ENCODE measurements at regions not wholly inside any gene's neighbourhood (a gene's known extent, or its start where the extent isn't known, plus 50 kb on each side); places are given as distances from the start of the nearest gene placed in this dataset.

DNA sequence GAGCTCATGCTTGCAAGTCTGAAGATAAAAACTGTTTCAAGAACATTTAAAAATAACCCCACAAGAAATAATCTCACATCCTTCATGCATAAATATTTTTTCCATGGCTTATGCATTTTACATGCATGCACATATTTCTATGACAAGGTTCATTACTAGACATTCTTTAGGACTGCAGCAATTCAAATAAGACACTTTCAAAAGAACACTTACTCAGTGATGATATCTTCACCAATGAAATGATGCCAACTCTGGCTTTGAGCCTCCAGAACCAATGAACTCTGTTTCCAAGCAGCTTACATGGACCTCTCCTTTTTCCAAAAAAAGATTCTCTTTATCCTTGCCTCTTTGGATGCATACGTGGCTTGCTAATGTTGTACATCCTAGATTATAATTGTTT lies 279.9 kb downstream of the ADAM29 start:
- Histone ChIP-seq H3K27me3 (ENCODE audit: control insufficient read depth in 1 of 2, insufficient read depth in 2 of 2, low read length in 2 of 2) (no peaks in the 10 kb centered on the region), H3K36me3 (ENCODE audit: control insufficient read depth in 2 of 2, insufficient read depth in 2 of 2, low read length in 2 of 2) (no peaks in the 10 kb centered on the region), H3K4me1 (ENCODE audit: control insufficient read depth, insufficient read depth, low read length) (no peaks in the 10 kb centered on the region), H3K9me3 (ENCODE audit: control insufficient read depth in 2 of 2, low read length in 2 of 2) (no peaks in the 10 kb centered on the region), H3K9ac (ENCODE audit: low read length in 2 of 2) (no peak overlapping the region), H3K27ac (ENCODE audit: low read length) (no peak overlapping the region), H3K4me3 (ENCODE audit: low read length in 2 of 2) (no peak overlapping the region)

DNA sequence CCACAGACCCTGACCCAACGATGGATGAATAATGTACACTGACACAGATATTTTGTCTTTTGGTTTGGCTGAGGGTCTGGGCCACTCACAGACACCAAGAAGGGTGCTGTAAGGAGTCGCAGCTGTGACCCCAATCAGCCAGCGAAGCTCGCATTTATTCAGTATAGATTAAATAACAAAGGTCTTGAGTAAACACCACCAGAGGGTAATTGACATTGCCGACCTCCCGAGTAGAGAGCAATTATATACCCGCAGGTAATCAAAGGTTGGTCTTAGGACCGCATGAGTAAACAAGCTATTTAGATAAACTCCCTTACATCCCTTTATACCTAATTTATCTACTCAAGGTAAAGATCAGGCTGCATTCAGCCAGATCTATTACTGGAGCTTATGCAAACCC lies 297.1 kb downstream of the ADAM29 start:
- H3K4me1 ChIP-seq (ENCODE audit: control insufficient read depth, insufficient read depth, low read length) = no peaks in the 10 kb centered on the region
- H3K36me3 ChIP-seq (ENCODE audit: control insufficient read depth in 2 of 2, insufficient read depth in 2 of 2, low read length in 2 of 2) = no peaks in the 10 kb centered on the region
- H3K27me3 ChIP-seq (ENCODE audit: control insufficient read depth in 1 of 2, insufficient read depth in 2 of 2, low read length in 2 of 2) = no peaks in the 10 kb centered on the region
- peaks cover 7 to 8% of the 10 kb centered on the region in 2 donors for H3K9me3 ChIP-seq (ENCODE audit: control insufficient read depth in 2 of 2, low read length in 2 of 2)
- H3K4me3 ChIP-seq (ENCODE audit: low read length in 2 of 2) = no peak overlapping the region
- H3K27ac ChIP-seq (ENCODE audit: low read length) = no peak overlapping the region
- H3K9ac ChIP-seq (ENCODE audit: low read length in 2 of 2) = no peak overlapping the region

DNA sequence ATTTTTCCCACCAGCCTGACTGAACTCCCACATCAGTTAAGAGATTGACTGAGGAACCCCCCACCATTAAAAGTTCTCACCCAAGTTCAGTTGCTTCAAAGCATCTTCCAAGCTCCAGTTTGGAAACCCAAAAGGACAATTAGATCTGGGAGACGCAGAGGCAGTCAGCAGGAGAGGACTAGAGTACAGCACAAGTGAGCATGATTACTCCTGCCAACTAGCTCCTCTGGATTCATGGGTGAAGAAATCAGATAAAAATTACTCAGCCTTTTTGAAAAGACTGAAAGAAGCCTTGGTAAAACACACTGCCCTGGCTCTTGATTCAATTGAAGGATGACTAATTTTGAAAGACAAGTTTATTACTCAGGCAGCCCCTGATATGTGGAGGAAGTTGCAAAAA lies 297.5 kb downstream of the ADAM29 start:
- H3K27ac ChIP-seq (ENCODE audit: low read length) = no peak overlapping the region
- H3K9me3 ChIP-seq (ENCODE audit: control insufficient read depth in 2 of 2, low read length in 2 of 2) = peaks cover 7 to 8% of the 10 kb centered on the region in 2 donors
- no peaks in the 10 kb centered on the region for H3K4me1 ChIP-seq (ENCODE audit: control insufficient read depth, insufficient read depth, low read length)
- H3K27me3 ChIP-seq (ENCODE audit: control insufficient read depth in 1 of 2, insufficient read depth in 2 of 2, low read length in 2 of 2) = no peaks in the 10 kb centered on the region
- H3K9ac ChIP-seq (ENCODE audit: low read length in 2 of 2) = no peak overlapping the region
- H3K36me3 ChIP-seq (ENCODE audit: control insufficient read depth in 2 of 2, insufficient read depth in 2 of 2, low read length in 2 of 2) = no peaks in the 10 kb centered on the region
- H3K4me3 ChIP-seq (ENCODE audit: low read length in 2 of 2) = no peak overlapping the region

DNA sequence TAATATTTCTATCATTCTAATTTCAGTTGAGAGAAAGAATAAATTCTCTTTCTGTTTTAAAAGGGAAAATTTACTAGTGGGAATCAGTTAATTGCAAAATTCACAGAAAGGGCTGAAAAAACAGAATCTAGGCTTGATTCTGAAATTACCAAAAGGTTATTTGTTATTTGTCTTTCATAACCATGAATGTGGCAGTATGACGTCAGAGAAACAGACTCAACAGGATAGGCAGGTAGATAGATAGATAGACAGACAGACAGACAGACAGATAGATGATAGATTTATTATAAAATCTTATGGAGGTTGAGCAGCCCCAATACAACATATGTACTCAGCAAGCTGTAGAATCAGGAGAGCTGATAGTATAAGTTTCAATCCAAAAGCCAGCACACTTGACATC lies 311.0 kb downstream of the ADAM29 start:
- H3K4me1 ChIP-seq (ENCODE audit: control insufficient read depth, insufficient read depth, low read length) = no peaks in the 10 kb centered on the region
- H3K36me3 ChIP-seq (ENCODE audit: control insufficient read depth in 2 of 2, insufficient read depth in 2 of 2, low read length in 2 of 2) = no peaks in the 10 kb centered on the region
- no peak overlapping the region for H3K9ac ChIP-seq (ENCODE audit: low read length in 2 of 2)
- no peak overlapping the region for H3K4me3 ChIP-seq (ENCODE audit: low read length in 2 of 2)
- no peak overlapping the region for H3K27ac ChIP-seq (ENCODE audit: low read length)
- no peaks in the 10 kb centered on the region for H3K9me3 ChIP-seq (ENCODE audit: control insufficient read depth in 2 of 2, low read length in 2 of 2)
- no peaks in the 10 kb centered on the region for H3K27me3 ChIP-seq (ENCODE audit: control insufficient read depth in 1 of 2, insufficient read depth in 2 of 2, low read length in 2 of 2)

DNA sequence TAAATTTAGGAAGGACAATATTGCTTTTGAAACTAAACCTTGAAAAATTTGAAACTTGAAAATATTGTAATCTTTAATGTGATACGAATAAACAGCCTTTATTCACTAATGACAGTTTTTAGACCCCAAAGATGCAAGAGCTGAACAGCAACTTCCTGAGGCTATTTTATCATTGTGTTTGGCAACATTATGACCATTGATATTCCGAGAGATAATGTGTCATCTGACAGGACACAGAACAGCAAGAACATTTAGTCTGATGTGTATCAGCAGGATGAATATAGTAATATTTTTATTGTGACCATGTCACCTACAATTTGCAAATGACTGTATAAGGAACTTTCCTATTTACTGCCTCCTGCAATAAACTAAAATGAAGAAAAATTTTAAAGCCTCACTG lies 316.0 kb downstream of the ADAM29 start:
- no peak overlapping the region for H3K9ac ChIP-seq (ENCODE audit: low read length in 2 of 2)
- no peak overlapping the region for H3K27ac ChIP-seq (ENCODE audit: low read length)
- H3K27me3 ChIP-seq (ENCODE audit: control insufficient read depth in 1 of 2, insufficient read depth in 2 of 2, low read length in 2 of 2) = no peaks in the 10 kb centered on the region
- no peaks in the 10 kb centered on the region for H3K9me3 ChIP-seq (ENCODE audit: control insufficient read depth in 2 of 2, low read length in 2 of 2)
- H3K36me3 ChIP-seq (ENCODE audit: control insufficient read depth in 2 of 2, insufficient read depth in 2 of 2, low read length in 2 of 2) = no peaks in the 10 kb centered on the region
- H3K4me1 ChIP-seq (ENCODE audit: control insufficient read depth, insufficient read depth, low read length) = no peaks in the 10 kb centered on the region
- no peak overlapping the region for H3K4me3 ChIP-seq (ENCODE audit: low read length in 2 of 2)

DNA sequence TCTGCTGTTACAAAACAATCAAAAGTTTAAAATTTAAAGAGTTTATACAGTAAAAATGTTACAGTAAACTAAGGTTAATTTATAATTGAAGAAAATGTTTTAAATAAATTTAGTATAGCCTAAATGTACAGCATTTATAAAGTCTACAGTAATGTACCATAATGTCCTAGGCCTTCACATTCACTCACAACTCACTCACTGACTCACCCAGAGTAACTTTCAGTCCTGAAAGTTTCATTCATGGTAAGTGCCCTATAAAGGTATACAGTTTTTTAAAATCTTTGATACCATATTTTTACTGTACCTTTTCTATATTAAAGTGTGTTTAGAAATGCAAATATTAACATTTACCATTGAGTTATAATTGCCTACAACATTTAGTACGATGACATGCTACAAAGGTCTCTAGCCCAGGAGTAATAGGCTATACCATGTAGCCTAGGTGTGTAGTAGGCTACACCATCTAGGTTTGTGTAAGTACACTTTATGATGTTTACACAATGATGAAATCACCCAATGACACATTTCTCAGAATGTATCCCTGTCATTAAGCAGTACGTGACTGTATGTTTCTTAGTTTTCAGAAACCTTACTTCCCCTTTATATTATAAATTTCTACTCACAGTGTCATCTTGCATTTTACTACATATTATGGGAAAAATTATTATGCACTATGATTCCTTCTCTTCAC lies 320.8 kb downstream of the ADAM29 start:
- H3K4me1 ChIP-seq (ENCODE audit: control insufficient read depth, insufficient read depth, low read length) = no peaks in the 10 kb centered on the region
- H3K36me3 ChIP-seq (ENCODE audit: control insufficient read depth in 2 of 2, insufficient read depth in 2 of 2, low read length in 2 of 2) = no peaks in the 10 kb centered on the region
- no peaks in the 10 kb centered on the region for H3K27me3 ChIP-seq (ENCODE audit: control insufficient read depth in 1 of 2, insufficient read depth in 2 of 2, low read length in 2 of 2)
- no peaks in the 10 kb centered on the region for H3K9me3 ChIP-seq (ENCODE audit: control insufficient read depth in 2 of 2, low read length in 2 of 2)
- H3K27ac ChIP-seq (ENCODE audit: low read length) = no peak overlapping the region
- H3K9ac ChIP-seq (ENCODE audit: low read length in 2 of 2) = no peak overlapping the region
- H3K4me3 ChIP-seq (ENCODE audit: low read length in 2 of 2) = no peak overlapping the region

DNA sequence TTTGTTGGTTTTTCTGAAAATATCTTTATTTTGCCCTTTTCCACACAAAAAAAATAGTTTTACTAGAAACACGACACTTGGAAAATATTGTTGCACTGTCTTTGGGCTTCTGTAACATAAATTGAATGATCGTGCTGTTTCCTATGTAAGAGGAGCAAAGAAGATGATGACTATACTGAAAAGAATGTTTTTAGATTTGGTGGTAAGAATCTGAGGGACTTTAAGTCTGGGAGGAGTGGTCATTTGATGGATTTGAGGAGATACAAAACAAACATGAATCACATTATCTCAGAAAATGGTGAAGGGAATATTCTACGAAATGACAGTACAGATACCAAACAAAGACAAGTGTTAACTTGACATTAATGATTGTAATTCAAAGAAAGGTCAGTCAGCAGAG lies 328.8 kb downstream of the ADAM29 start:
- no peaks in the 10 kb centered on the region for H3K9me3 ChIP-seq (ENCODE audit: control insufficient read depth in 2 of 2, low read length in 2 of 2)
- no peak overlapping the region for H3K27ac ChIP-seq (ENCODE audit: low read length)
- H3K4me3 ChIP-seq (ENCODE audit: low read length in 2 of 2) = no peak overlapping the region
- H3K27me3 ChIP-seq (ENCODE audit: control insufficient read depth in 1 of 2, insufficient read depth in 2 of 2, low read length in 2 of 2) = no peaks in the 10 kb centered on the region
- H3K36me3 ChIP-seq (ENCODE audit: control insufficient read depth in 2 of 2, insufficient read depth in 2 of 2, low read length in 2 of 2) = no peaks in the 10 kb centered on the region
- H3K9ac ChIP-seq (ENCODE audit: low read length in 2 of 2) = no peak overlapping the region
- no peaks in the 10 kb centered on the region for H3K4me1 ChIP-seq (ENCODE audit: control insufficient read depth, insufficient read depth, low read length)

DNA sequence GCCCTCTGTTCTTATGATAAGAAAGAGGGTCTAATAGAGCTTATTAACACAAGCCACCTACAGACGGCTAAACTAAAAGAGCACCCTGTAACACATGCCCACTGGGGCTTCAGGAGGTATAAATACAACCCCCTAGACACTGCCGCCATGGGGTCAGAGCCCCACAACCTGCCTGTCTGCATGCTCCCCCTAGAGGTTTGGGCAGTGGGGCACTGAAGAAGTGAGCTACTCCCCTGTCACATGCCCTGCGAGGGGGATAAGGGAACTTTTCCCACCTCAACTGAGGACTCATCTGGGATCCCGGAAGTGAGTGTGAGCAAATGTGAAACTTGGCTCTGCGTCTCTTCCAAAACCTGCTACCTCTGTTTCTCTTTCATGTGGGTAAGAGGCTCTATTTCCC lies 334.5 kb downstream of the ADAM29 start:
- Histone ChIP-seq H3K27me3 (ENCODE audit: control insufficient read depth in 1 of 2, insufficient read depth in 2 of 2, low read length in 2 of 2) (no peaks in the 10 kb centered on the region), H3K4me1 (ENCODE audit: control insufficient read depth, insufficient read depth, low read length) (no peaks in the 10 kb centered on the region), H3K27ac (ENCODE audit: low read length) (no peak overlapping the region), H3K36me3 (ENCODE audit: control insufficient read depth in 2 of 2, insufficient read depth in 2 of 2, low read length in 2 of 2) (no peaks in the 10 kb centered on the region), H3K9ac (ENCODE audit: low read length in 2 of 2) (no peak overlapping the region), H3K4me3 (ENCODE audit: low read length in 2 of 2) (no peak overlapping the region), H3K9me3 (ENCODE audit: control insufficient read depth in 2 of 2, low read length in 2 of 2) (no peaks in the 10 kb centered on the region)

DNA sequence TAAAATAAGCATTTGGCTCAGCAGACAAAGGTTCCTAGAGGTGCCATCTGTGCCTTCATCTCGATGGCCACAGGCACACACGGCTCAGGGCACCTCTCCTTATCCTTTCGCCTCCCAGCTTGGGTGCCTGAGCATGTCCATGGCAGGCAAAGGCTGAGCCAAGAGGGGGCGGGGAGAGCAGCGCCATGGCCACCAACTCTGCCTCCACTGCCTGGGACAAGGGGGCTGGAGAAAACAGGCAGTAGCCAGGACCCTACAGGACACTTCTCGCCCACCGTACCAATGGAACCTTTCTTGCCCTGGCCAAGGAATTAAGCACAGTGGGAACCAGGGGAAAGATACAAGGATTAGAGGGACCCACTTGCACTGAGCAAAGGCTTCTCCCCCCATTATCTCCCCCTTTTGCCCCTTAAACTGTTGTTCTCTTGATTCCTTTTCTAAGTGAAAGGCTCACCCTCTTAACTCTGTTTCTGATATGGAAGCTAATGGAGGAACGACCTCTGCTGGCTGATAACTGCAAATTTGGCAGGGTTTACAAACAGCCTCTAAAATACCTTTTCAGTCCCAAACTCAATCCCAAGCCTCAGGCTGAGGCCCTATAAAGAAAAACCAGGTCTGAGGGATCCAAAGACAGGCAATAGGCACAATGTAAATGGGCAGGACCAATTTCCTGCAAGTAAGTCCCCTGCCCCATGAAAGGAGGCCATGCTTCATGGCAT lies 335.2 kb downstream of the ADAM29 start:
- no peak overlapping the region for H3K4me3 ChIP-seq (ENCODE audit: low read length in 2 of 2)

DNA sequence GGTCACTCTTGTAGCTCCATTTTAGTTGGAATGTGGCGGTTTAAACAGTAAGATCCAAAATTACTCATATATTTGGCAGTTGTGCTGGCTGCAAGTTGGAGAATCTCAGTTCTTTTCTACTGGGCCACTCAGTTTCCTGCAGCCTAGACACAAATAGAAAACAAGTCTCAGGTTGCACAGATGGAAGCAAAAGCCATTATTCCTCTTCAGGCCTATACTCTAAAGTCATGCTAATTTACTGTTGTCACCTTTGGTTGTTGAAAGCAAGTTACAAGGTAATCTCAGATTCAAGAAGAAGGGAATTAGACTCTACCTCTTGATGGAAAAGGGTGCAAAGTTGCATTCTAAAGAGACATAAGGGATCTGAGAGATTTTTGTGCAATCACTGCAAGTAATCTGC lies 345.4 kb downstream of the ADAM29 start:
- no peak overlapping the region for H3K27ac ChIP-seq (ENCODE audit: low read length)
- no peaks in the 10 kb centered on the region for H3K36me3 ChIP-seq (ENCODE audit: control insufficient read depth in 2 of 2, insufficient read depth in 2 of 2, low read length in 2 of 2)
- H3K27me3 ChIP-seq (ENCODE audit: control insufficient read depth in 1 of 2, insufficient read depth in 2 of 2, low read length in 2 of 2) = no peaks in the 10 kb centered on the region
- no peaks in the 10 kb centered on the region for H3K4me1 ChIP-seq (ENCODE audit: control insufficient read depth, insufficient read depth, low read length)
- no peaks in the 10 kb centered on the region for H3K9me3 ChIP-seq (ENCODE audit: control insufficient read depth in 2 of 2, low read length in 2 of 2)
- H3K9ac ChIP-seq (ENCODE audit: low read length in 2 of 2) = no peak overlapping the region
- no peak overlapping the region for H3K4me3 ChIP-seq (ENCODE audit: low read length in 2 of 2)

More for the DNA sequence above, 335.2 kb downstream of the ADAM29 start:
- Histone ChIP-seq H3K36me3 (ENCODE audit: control insufficient read depth in 2 of 2, insufficient read depth in 2 of 2, low read length in 2 of 2) (no peaks in the 10 kb centered on the region), H3K27ac (ENCODE audit: low read length) (no peak overlapping the region), H3K9me3 (ENCODE audit: control insufficient read depth in 2 of 2, low read length in 2 of 2) (no peaks in the 10 kb centered on the region), H3K4me1 (ENCODE audit: control insufficient read depth, insufficient read depth, low read length) (no peaks in the 10 kb centered on the region), H3K9ac (ENCODE audit: low read length in 2 of 2) (no peak overlapping the region), H3K27me3 (ENCODE audit: control insufficient read depth in 1 of 2, insufficient read depth in 2 of 2, low read length in 2 of 2) (no peaks in the 10 kb centered on the region)

DNA sequence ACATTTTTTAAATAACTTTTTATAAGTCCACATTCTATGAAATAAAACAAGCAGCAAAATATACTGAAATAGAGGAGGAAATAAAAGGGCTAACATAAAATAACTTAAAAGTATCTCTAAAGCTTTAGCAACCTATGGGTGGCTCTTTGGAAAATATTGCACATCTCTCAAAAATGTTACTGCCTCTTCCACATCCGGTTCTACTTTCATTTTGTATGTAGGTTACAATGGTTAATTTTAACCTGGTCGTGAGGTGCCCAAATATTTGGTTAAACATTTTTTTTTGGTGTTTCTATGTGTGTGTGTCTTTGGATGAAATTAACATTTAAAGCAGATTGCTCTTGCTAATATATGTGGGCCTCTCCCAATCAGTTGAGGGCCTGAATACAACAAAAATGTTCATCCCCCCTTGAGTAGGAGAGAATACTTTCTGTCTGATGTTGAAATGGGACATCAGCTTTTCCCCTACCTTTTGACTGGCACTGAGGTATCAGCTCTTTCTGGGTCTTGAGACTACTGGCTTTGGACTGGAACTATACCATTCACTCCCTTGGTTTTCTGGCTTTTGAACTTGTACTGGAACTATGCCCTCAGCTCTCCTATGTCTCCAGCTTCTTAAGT lies 353.0 kb downstream of the ADAM29 start:
- Histone ChIP-seq H3K9me3 (ENCODE audit: control insufficient read depth in 2 of 2, low read length in 2 of 2) (no peaks in the 10 kb centered on the region), H3K4me3 (ENCODE audit: low read length in 2 of 2) (no peak overlapping the region), H3K27ac (ENCODE audit: low read length) (no peak overlapping the region), H3K36me3 (ENCODE audit: control insufficient read depth in 2 of 2, insufficient read depth in 2 of 2, low read length in 2 of 2) (no peaks in the 10 kb centered on the region), H3K9ac (ENCODE audit: low read length in 2 of 2) (no peak overlapping the region), H3K4me1 (ENCODE audit: control insufficient read depth, insufficient read depth, low read length) (no peaks in the 10 kb centered on the region), H3K27me3 (ENCODE audit: control insufficient read depth in 1 of 2, insufficient read depth in 2 of 2, low read length in 2 of 2) (no peaks in the 10 kb centered on the region)

Data from stomach smooth muscle (tissue), 2 donors.